ENCODE measurements at regions not wholly inside any gene's neighbourhood (a gene's known extent, or its start where the extent isn't known, plus 50 kb on each side); places are given as distances from the start of the nearest gene placed in this dataset.
"Not testable (repeated sequence)": the region's sequence is repeated elsewhere in the genome, so short reads cannot be mapped to it uniquely, and the experiment has no call there.

DNA sequence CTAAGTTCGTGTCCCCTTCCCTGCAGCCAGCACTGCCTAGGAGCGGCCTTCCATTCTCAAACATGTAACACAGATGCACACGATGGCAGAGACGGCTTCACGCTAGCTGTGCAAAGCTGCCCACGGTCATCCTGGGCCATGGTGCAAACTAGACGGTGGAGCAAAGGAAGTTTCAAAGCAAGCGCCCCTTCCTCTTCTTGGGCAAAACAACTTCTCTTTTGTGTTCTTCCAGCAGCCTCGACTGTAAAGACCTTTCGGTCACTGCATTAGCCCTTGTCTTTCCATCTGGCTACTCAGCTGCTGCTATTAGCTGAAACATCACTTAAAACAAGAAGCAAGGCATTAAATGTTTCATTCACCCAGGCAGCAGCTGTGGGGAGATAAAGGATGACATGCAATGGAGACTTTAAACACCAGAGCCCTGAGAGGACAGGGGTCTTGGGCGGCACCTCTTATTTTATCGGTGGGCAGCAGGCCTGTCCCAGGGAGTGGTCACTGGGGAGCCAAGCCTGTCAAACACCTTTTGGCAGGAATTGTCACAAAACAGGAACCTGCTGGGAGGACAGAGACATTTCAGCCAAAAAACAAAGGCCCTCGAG, 214.8 kb downstream of the KLF6 start:
- ATAC-seq, result no peak

DNA sequence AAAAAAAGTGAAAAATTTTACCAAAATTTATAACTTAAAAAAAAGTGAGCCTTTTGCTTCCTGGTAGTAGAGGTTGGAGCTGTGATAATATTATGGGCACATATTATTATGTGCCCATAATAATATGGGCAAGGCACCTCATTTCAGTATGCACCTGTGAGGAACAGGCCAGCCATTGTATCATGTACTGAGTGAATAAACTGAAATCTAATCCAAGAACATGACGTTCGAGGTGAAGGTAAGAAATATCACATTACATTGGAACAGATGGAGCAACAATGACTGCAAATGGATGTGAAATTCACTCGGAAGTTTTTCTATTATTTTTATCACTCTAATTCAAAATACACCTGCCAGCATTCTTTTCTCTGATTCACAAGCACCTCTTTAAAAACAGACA, 216.0 kb downstream of the KLF6 start:
- no peak for ATAC-seq

DNA sequence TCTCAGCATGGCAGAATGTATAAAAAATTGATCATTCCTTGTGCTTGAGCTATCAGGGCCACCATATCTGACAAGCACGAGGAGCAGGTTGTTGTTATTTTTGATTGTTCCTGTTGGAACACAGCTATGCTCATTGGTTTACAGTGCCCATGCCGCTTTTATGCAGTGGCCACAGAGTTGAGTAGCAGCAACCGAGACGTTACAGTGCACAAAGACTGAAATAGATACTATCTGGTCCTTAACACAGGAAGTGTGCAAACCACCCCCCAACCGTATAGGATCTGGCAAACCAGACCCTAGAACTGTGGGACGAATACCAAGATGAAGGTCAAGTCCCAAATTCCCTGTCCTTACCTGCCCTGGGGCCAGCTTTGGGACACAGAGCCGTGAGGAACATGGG, 216.6 kb downstream of the KLF6 start:
- no peak for ATAC-seq

DNA sequence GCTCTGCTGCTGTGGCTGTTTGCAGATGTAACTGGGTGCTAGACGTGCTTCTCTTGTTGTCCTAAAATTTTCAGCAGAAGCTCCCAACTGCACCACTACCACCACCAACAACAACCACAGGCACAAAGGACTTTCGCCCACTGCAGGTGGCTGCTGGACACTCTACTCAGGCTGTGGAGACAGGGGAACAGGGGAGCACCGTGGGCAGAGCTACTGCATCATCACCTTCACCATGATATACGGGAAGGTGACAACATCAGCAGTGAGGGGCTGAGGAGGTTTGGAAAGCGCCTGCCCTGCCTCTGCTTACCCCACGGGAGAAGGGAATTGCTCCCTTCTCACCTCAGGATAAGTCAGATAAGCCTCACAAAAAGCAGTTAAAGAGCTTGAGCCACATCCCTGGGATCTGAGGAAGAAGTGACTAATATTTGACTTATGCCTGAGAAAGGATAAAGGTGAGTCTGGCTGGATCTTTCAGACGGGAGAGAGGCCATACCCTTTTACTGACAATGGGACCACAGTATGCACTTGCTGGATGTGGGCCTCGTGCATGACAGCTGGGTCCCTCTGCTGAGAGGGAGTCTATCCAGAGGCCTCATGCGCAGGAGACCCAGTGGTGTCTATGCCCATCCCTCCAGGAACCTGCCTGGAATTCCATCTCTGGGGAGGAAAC, 217.6 kb downstream of the KLF6 start:
- ATAC-seq, result no peak

DNA sequence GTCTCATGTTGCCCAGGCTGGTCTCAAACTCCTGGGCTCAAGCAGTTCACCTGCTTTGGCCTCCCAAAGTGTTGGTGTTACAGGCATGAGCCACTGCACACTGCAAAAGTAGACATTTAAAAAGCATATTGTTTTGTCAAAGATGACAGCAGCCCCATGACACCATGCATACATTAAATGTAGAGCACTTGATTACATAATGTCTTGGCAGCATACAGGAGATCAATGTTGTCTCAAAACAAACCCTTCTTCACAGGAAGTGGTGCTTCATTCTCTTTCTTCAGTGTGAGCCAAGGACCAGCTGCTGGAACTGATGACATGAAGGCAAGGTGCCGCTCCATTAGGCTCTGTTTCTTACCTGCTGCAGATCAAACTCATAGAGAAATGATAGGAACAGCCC, 218.4 kb downstream of the KLF6 start:
- peak in 1 of 2 donors; percentile 22 for ATAC-seq

DNA sequence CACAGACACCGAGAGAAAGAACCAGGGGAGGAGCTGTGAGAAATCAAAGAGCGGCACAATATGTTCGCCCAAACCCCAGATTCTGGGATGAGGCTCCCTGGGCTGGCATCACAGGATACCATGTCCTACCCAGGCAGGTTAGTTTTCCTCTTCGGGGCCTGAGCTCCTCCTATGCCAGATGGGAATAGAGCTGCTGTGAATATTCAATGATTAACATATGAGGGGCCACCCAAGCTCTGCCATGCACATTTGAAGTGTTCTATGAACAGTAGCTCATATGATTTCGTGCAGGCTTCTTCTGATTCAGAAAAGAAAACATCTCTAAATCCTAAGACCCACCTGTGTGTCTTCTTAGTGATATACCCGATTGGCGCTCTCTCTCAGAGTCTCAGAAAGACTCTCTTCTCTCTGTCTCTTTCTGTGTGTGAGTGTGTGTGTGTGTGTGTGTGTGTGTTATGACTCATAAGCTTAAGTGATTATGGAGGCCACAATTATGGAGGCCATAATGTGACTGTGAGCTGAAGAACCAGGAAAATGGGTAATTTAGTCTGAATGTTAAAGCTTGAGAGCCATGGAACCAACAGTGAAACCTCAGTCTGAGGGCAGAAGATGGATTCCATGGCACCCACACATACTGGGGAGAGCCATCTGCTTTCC, 220.5 kb downstream of the KLF6 start:
- no peak for ATAC-seq

DNA sequence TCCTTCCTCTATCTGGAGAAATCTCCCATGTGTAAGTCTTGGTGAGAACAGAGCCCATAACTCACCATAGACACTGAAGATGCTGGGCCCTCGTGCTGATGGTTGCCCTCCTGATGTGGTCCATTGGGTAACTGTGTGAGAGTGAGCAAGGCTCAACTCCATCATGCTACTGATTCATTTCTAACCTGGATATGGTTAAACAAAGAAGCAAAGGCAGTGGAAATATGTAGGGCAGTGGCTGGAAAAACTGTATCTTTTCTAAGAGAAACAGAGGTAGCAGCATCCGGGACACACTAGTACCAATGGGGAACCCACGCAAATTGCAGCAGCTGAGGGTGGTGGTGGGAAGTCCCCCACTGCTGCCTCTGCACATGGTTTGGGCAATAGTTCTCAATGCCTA, 221.7 kb downstream of the KLF6 start:
- ATAC-seq, result peak; percentile 79 to 83

DNA sequence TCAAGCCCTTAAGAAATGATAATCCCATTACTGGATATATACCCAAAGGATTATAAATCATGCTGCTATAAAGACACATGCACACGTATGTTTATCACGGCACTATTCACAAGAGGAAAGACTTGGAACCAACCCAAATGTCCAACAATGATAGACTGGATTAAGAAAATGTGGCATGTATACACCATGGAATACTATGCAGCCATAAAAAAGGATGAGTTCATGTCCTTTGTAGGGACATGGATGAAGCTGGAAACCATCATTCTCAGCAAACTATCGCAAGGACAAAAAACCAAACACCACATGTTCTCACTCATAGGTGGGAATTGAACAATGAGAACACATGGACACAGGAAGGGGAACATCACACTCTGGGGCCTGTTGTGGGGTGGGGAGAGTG, 224.4 kb downstream of the KLF6 start:
- not testable (repeated sequence) for ATAC-seq

DNA sequence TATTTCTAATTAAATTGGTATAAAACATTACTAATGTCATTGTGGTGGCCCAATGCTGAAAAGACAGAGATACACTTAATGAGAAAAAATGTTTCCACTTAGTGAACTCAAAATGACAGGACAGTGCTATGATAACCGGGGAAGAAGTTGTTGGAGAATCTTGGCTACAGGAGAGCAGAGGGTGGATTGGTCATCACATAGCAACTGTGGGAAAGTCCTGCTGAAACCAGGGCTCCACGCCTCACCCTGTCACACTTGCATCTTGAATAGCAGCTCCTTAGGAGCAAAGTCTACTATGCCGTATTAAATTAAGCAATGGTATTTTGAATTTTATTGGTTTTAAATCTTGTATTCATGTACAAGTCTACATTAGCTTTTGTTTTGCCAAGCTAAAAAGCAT, 225.5 kb downstream of the KLF6 start:
- no peak for ATAC-seq

DNA sequence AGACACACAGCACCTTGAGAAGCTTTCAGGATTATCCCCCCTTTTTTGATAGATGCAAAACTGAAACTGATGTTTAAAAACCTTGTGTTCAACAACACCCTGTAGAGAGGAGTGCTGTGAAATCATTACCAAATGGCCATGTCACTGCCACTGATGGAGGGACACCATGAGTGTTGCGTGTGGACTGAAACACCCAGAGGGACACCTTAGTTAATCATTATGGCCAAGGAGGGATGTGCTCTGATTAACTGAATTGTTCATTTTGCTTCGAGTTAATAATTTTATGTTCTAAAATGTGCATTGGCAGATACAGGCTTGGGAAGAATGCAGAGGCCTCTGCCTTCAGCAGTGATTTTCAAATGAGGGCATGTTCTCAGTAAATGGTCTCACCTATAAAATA, 226.0 kb downstream of the KLF6 start:
- no peak for ATAC-seq

DNA sequence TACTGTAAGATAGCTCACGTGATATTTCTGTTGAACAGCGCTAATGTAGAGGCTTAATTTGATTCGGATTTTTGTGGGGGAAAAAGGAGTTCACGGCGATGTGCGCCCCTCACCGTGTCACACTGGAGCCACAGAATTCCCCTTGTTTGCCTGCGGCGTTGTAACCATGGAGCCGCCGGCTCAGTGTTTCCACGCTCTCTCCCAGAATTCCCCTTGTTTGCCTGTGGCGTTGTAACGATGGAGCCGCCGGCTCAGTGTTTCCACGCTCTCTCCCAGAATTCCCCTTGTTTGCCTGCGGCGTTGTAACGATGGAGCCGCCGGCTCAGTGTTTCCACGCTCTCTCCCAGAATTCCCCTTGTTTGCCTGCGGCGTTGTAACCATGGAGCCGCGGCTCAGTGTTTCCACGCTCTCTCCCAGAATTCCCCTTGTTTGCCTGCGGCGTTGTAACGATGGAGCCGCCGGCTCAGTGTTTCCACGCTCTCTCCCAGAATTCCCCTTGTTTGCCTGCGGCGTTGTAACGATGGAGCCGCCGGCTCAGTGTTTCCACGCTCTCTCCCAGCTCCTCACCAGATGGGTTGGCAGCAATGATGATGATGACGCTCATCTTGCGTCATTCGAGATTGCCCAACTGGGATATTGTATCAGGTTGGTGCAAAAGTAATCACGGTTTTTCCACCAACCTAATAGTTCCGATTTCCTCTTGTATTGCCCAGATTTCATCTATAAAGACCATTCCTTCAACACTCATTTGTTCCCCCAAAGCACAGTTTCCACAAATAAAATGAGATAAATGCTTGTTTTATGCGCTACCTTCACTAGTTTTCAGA, 228.6 kb downstream of the KLF6 start:
- not testable (repeated sequence) for ATAC-seq

DNA sequence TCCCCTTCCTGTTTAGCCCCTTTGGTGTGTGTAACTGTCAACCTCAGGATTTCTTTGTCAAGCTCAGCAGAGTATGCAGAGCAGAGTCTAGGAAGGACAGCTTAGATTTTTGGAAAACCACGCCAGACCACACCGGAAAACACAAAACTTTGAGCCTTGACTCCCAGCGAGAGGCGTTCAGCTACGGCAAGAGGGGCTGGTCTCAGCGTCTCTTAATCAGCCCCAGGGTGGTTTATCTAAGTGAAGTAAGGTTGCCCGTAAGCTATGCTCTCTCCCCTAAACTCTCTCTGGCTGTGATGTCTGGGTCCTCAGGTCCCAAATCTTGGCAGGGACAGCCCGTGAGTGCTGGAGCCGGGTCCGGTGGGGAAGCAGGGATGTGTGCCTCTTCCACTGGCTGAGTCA, 230.9 kb downstream of the KLF6 start:
- peak in 1 of 2 donors; percentile 25 for ATAC-seq

DNA sequence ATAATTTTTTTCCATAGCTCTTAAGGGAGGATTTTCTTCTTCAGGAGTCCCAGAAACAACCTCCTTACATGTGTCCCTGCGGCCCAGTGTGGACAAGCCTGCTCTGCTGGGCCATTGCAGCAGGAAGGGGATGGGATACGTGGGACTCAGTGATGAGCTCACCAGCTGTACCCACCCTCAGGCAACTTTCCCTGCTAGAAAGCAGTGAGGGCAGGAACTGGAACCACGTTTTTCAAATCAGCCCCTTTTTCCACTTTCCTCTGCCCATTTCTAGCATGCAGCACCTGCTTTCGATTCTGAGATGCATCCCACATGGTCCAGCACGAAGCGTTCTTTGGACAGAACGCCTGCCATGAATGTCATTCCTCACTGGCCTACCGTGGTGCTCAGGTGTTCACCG, 232.7 kb downstream of the KLF6 start:
- ATAC-seq, result no peak

DNA sequence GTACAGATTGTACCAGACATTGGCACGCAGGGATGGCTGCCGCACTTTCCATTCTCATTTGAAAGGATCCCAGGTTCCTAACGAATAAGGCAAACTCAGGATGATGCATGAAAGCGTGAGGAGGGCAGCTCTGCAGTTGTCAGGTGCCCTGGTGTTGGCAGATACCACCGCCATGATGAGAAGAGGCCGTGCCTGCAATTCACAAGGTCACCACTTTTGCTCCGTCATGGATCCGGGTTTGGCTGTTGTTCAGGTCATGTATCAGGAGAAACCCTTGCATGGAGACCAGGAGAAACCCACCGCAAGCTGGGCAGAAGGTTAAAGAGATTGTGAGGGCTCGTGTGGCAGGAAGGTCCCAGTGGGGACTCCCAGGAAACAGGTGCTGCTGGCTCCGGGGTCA, 233.2 kb downstream of the KLF6 start:
- ATAC-seq, result no peak

DNA sequence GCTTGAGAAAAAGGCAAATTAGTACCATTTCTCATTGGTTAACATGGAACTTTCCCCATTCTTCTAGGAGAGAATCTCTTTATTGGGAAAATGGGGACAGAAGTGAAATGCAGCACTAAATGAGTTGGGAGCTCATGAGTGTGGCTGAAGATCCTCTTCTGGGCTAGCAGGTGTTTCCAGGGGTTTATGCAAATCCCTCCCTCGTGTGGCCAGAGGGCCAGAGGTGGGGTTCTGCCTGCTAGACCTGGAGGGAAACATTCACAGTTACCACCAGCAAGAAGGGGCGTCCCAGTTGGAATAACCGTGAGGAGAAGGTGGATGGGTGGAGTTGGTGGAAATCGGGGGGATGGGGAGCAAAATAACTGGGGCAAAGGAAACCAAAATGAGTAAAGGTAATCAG, 235.9 kb downstream of the KLF6 start:
- no peak for ATAC-seq

DNA sequence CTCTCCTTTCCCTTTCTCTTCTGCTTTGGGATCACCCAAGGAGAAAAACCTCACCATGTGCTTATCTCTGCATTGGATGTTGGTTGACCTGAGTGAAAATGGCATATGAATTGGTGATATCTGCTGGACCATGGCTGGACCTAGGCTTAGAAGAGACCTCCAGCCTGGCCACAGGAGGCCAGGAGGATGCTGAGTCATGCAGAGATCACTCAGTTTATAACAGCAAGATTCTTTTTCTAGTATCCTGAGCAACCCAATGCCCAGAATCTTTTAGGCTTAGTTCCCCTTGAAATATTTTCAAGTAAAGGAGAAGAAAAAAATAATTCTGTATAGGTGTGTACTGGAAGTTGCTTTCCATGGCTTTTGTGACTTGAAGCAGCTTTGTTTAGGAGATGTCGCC, 236.3 kb downstream of the KLF6 start:
- ATAC-seq, result no peak

DNA sequence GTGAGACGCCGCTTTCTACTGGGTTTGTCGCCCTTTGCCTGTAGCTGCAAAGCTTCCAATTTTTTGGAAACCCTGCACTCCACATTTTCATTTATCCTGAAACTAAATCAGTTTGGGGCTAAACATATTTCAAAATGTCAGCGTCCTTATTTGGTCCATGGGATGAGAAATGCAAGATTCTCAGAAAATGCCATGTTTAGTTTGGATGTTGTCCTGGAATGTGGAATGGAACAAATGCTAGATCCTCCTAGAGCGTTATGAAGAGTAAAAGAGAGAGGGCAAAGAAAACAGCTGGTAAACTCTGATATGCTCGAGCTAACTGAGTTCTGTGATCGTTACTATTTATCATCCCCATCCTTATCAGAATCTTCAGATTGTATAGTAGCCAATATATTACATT, 236.9 kb downstream of the KLF6 start:
- ATAC-seq, result no peak

DNA sequence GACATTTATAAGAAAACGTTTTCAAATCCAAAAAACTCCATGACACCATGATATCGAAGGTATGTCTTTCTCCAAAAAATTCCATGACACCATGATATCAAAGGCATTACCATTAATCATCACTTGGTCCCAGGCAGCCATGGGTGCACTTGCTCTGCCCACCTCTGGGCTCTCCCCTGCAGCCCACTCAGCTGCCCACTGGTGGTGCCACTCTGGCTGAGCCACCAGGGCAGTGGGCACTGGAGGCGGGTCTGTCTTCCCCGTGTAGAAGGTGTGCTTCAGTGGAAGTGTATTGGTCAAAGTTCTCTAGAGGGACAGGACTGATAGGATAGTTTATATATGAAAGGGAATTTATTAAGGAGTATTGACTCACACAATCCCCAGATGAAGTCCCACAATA, 240.4 kb downstream of the KLF6 start:
- ATAC-seq, result no peak

DNA sequence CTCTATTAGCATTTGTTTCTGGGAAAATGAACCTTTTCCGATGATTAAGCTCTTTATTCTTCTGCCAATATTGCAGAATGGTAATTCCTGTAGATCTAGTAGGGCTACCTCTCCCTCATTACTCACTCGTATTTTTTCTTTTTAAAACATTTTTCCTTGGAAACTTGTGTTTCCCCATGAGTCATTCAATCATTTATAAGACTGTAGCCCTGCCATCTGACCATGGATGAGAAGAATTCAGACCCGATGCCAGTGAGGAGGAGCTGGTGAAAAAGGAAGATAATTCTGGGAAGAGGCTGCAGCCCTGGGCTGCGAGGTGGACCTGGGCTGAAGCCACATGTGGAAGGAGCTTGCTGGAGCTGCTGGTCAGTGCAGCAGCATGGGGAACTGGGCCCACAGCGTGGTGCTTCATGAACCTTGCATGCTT, 242.8 kb downstream of the KLF6 start:
- ATAC-seq, result no peak

DNA sequence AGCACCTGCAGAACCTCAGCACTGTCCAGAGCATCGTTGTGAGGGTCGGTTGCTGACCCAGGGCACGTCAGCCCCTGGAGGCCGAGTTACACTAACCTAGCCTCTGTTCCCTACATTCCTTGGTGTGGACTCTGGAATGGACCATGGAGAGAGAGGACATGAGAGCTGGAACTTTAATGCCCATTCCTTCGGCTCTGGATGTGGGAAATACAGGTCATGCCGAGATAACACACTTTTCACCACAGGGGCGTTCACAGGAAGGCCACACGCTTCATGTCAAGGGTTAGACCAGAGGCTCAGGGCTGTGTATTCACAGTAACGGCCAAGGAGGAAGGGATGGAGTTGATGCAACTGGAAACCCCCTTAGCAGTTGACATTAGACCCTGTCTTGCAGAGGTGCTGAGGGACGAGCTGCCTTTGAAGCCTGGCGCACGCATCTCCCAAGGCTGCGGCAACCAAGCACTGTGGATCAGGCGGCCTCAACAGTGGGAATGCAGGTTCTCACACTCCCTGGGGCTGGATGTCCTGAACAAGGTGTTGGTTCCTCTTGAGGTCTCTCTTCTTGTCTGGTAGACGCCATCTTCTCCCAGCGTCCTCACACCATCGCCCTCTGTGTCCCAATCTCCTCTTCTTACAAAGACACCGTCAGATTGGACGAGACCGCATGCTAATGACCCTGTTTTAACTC, 245.2 kb downstream of the KLF6 start:
- ATAC-seq, result no peak

DNA sequence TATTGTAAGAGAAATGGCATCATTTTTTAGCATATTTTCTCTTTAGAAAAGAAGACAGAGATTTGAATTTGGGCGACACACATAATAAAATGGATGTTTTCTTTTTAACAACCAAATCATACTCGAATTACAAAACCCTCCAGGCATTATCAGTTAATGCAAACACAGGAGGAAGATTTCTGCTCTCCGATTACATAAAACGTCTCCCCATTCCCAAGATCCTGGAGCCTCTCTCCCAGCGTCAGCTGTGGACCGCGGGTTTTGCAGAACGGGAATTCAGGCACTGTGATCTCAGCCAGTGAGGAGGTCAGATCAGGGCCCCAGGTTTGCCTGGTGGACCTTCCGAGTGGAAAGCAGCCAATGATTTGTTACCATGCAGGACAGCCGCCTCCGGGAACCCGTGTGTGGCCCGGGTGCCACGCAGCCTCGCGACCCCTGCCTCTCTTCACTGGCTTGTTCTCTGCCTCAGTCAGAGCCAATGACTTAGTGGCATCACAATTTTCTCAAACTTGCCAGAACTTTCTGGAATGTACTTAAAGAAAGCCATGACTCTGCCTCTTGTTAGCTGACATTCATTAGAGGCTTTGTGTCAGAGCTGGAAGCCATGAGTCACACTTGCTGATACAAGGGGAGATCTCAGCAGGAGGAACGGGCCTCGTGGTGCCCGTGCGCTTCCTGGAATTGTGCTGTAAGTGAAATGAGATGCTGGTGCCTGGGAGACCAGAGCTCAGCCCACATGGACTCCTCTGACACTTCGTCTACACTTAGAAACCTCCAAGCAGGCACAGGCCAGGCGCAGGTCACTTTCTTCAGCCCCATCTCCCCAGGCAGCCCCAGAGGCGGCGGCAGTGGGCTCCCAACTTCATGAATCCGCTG, 246.1 kb downstream of the KLF6 start:
- ATAC-seq, result peak; percentile 30 to 35

DNA sequence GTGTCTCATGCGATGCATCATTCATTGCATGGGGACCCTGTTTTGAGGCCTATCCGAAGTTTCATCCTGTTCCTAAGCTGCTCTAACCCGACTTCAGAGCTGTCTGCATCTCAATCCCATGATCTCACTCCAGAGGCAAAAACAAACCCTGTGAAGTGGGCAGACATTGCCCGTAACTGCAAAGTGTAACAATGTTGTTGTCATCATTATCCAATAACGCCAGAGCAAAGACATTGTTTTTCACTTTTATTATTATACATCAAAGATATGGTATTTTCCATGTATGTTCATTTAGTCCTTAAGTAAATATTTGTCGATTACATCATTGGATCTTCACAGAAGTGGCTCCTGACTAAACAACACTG, 246.7 kb downstream of the KLF6 start:
- no peak for ATAC-seq
